ENCODE measurements at regions not wholly inside any gene's neighbourhood (a gene's known extent, or its start where the extent isn't known, plus 50 kb on each side); places are given as distances from the start of the nearest gene placed in this dataset.

GRCh38 chr22:49328630-49329405, 498.9 kb downstream of the BRD1 start:
- TF ChIP-seq CREB1 (CRISPR knock-in tag; IDR thresholded peaks at IDR 0.05; ENCODE audit: low read depth) (no peak), CTCF (conservative IDR thresholded peaks at IDR 0.05; ENCODE audit: low read depth in 2 of 2) (no peak), EZH2 (IDR thresholded peaks at IDR 0.05; ENCODE audit: low read depth, unreplicated experiment) (no peak), REST (IDR thresholded peaks at IDR 0.05; ENCODE audit: unreplicated experiment) (no peak), POLR2AphosphoS5 (IDR thresholded peaks at IDR 0.05; ENCODE audit: low read depth) (no peak), ETS1 (IDR thresholded peaks at IDR 0.05) (no peak), STAT1 (IDR thresholded peaks at IDR 0.05; ENCODE audit: unreplicated experiment) (no peak), EZH2phosphoT487 (IDR thresholded peaks at IDR 0.05; ENCODE audit: unreplicated experiment) (no peak), ZNF114 (CRISPR knock-in tag; IDR thresholded peaks at IDR 0.05) (no peak), JUNB (IDR thresholded peaks at IDR 0.05; ENCODE audit: unreplicated experiment) (no peak), ZNF331 (CRISPR knock-in tag; IDR thresholded peaks at IDR 0.05; ENCODE audit: low read depth) (no peak), NANOG (IDR thresholded peaks at IDR 0.05; ENCODE audit: borderline replicate concordance) (no peak), ZNF462 (CRISPR knock-in tag; IDR thresholded peaks at IDR 0.05) (no peak)

All from GM23338 (cell line).